ENCODE measurements at regions not wholly inside any gene's neighbourhood (a gene's known extent, or its start where the extent isn't known, plus 50 kb on each side); places are given as distances from the start of the nearest gene placed in this dataset.

GRCh38 chr1:96990136-96990535 lies 268.6 kb downstream of the PTBP2 start:
- H3K9me3 ChIP-seq (ENCODE audit: control insufficient read depth in 5 of 5, low read length in 5 of 5), result no peaks in the 10 kb centered on the region

GRCh38 chr1:96991261-96991660 lies 269.7 kb downstream of the PTBP2 start:
- H3K27ac ChIP-seq (ENCODE audit: low read depth, low read length), result no peak overlapping the region
- H3K27me3 ChIP-seq (ENCODE audit: control insufficient read depth in 5 of 5, insufficient read depth in 4 of 5, low read length in 5 of 5), result no peaks in the 10 kb centered on the region
- no peaks in the 10 kb centered on the region for H3K36me3 ChIP-seq (ENCODE audit: control insufficient read depth in 5 of 5, insufficient read depth in 5 of 5, low read length in 5 of 5)
- H3K4me1 ChIP-seq (ENCODE audit: control insufficient read depth in 5 of 5, insufficient read depth in 5 of 5, low read length in 5 of 5), result no peaks in the 10 kb centered on the region
- no peaks in the 10 kb centered on the region for H3K9me3 ChIP-seq (ENCODE audit: control insufficient read depth in 5 of 5, low read length in 5 of 5)
- no peak overlapping the region for H3K9ac ChIP-seq (ENCODE audit: low read length in 5 of 5)
- H3K4me3 ChIP-seq (ENCODE audit: low read depth in 1 of 5, low read length in 5 of 5), result no peak overlapping the region

More at GRCh38 chr1:96990136-96990535, 268.6 kb downstream of the PTBP2 start:
- Histone ChIP-seq H3K4me1 (ENCODE audit: control insufficient read depth in 5 of 5, insufficient read depth in 5 of 5, low read length in 5 of 5) (no peaks in the 10 kb centered on the region), H3K9ac (ENCODE audit: low read length in 5 of 5) (no peak overlapping the region), H3K27me3 (ENCODE audit: control insufficient read depth in 5 of 5, insufficient read depth in 4 of 5, low read length in 5 of 5) (no peaks in the 10 kb centered on the region), H3K27ac (ENCODE audit: low read depth, low read length) (no peak overlapping the region), H3K36me3 (ENCODE audit: control insufficient read depth in 5 of 5, insufficient read depth in 5 of 5, low read length in 5 of 5) (no peaks in the 10 kb centered on the region), H3K4me3 (ENCODE audit: low read depth in 1 of 5, low read length in 5 of 5) (no peak overlapping the region)

GRCh38 chr1:96992871-96993270 lies 271.3 kb downstream of the PTBP2 start:
- H3K36me3 ChIP-seq (ENCODE audit: control insufficient read depth in 5 of 5, insufficient read depth in 5 of 5, low read length in 5 of 5), result no peaks in the 10 kb centered on the region
- no peaks in the 10 kb centered on the region for H3K4me1 ChIP-seq (ENCODE audit: control insufficient read depth in 5 of 5, insufficient read depth in 5 of 5, low read length in 5 of 5)

GRCh38 chr1:96995351-96995750 lies 273.8 kb downstream of the PTBP2 start:
- H3K9ac ChIP-seq (ENCODE audit: low read length in 5 of 5), result no peak overlapping the region
- H3K4me1 ChIP-seq (ENCODE audit: control insufficient read depth in 5 of 5, insufficient read depth in 5 of 5, low read length in 5 of 5), result no peaks in the 10 kb centered on the region
- no peak overlapping the region for H3K4me3 ChIP-seq (ENCODE audit: low read depth in 1 of 5, low read length in 5 of 5)
- no peaks in the 10 kb centered on the region for H3K27me3 ChIP-seq (ENCODE audit: control insufficient read depth in 5 of 5, insufficient read depth in 4 of 5, low read length in 5 of 5)
- H3K9me3 ChIP-seq (ENCODE audit: control insufficient read depth in 5 of 5, low read length in 5 of 5), result no peaks in the 10 kb centered on the region
- no peak overlapping the region for H3K27ac ChIP-seq (ENCODE audit: low read depth, low read length)
- no peaks in the 10 kb centered on the region for H3K36me3 ChIP-seq (ENCODE audit: control insufficient read depth in 5 of 5, insufficient read depth in 5 of 5, low read length in 5 of 5)

More at GRCh38 chr1:96992871-96993270, 271.3 kb downstream of the PTBP2 start:
- H3K4me3 ChIP-seq (ENCODE audit: low read depth in 1 of 5, low read length in 5 of 5), result no peak overlapping the region
- H3K9me3 ChIP-seq (ENCODE audit: control insufficient read depth in 5 of 5, low read length in 5 of 5), result no peaks in the 10 kb centered on the region
- no peak overlapping the region for H3K9ac ChIP-seq (ENCODE audit: low read length in 5 of 5)
- H3K27ac ChIP-seq (ENCODE audit: low read depth, low read length), result no peak overlapping the region
- H3K27me3 ChIP-seq (ENCODE audit: control insufficient read depth in 5 of 5, insufficient read depth in 4 of 5, low read length in 5 of 5), result no peaks in the 10 kb centered on the region

GRCh38 chr1:96996001-96996400 lies 274.4 kb downstream of the PTBP2 start:
- H3K27me3 ChIP-seq (ENCODE audit: control insufficient read depth in 5 of 5, insufficient read depth in 4 of 5, low read length in 5 of 5), result no peaks in the 10 kb centered on the region
- no peaks in the 10 kb centered on the region for H3K9me3 ChIP-seq (ENCODE audit: control insufficient read depth in 5 of 5, low read length in 5 of 5)
- H3K27ac ChIP-seq (ENCODE audit: low read depth, low read length), result no peak overlapping the region

GRCh38 chr1:96997717-96998116 lies 276.1 kb downstream of the PTBP2 start:
- H3K36me3 ChIP-seq (ENCODE audit: control insufficient read depth in 5 of 5, insufficient read depth in 5 of 5, low read length in 5 of 5), result no peaks in the 10 kb centered on the region
- no peaks in the 10 kb centered on the region for H3K27me3 ChIP-seq (ENCODE audit: control insufficient read depth in 5 of 5, insufficient read depth in 4 of 5, low read length in 5 of 5)
- H3K4me3 ChIP-seq (ENCODE audit: low read depth in 1 of 5, low read length in 5 of 5), result no peak overlapping the region
- no peaks in the 10 kb centered on the region for H3K9me3 ChIP-seq (ENCODE audit: control insufficient read depth in 5 of 5, low read length in 5 of 5)
- H3K4me1 ChIP-seq (ENCODE audit: control insufficient read depth in 5 of 5, insufficient read depth in 5 of 5, low read length in 5 of 5), result no peaks in the 10 kb centered on the region
- H3K27ac ChIP-seq (ENCODE audit: low read depth, low read length), result no peak overlapping the region
- no peak overlapping the region for H3K9ac ChIP-seq (ENCODE audit: low read length in 5 of 5)

More at GRCh38 chr1:96996001-96996400, 274.4 kb downstream of the PTBP2 start:
- Histone ChIP-seq H3K4me3 (ENCODE audit: low read depth in 1 of 5, low read length in 5 of 5) (no peak overlapping the region), H3K4me1 (ENCODE audit: control insufficient read depth in 5 of 5, insufficient read depth in 5 of 5, low read length in 5 of 5) (no peaks in the 10 kb centered on the region), H3K9ac (ENCODE audit: low read length in 5 of 5) (no peak overlapping the region), H3K36me3 (ENCODE audit: control insufficient read depth in 5 of 5, insufficient read depth in 5 of 5, low read length in 5 of 5) (no peaks in the 10 kb centered on the region)

GRCh38 chr1:96998466-96998865 lies 276.9 kb downstream of the PTBP2 start:
- Histone ChIP-seq H3K9me3 (ENCODE audit: control insufficient read depth in 5 of 5, low read length in 5 of 5) (no peaks in the 10 kb centered on the region), H3K36me3 (ENCODE audit: control insufficient read depth in 5 of 5, insufficient read depth in 5 of 5, low read length in 5 of 5) (no peaks in the 10 kb centered on the region), H3K9ac (ENCODE audit: low read length in 5 of 5) (no peak overlapping the region), H3K27me3 (ENCODE audit: control insufficient read depth in 5 of 5, insufficient read depth in 4 of 5, low read length in 5 of 5) (no peaks in the 10 kb centered on the region), H3K27ac (ENCODE audit: low read depth, low read length) (no peak overlapping the region), H3K4me3 (ENCODE audit: low read depth in 1 of 5, low read length in 5 of 5) (no peak overlapping the region), H3K4me1 (ENCODE audit: control insufficient read depth in 5 of 5, insufficient read depth in 5 of 5, low read length in 5 of 5) (no peaks in the 10 kb centered on the region)

- no peak overlapping the region for H3K27ac ChIP-seq (ENCODE audit: low read depth, low read length)
- H3K36me3 ChIP-seq (ENCODE audit: control insufficient read depth in 5 of 5, insufficient read depth in 5 of 5, low read length in 5 of 5), result no peaks in the 10 kb centered on the region
- H3K9ac ChIP-seq (ENCODE audit: low read length in 5 of 5), result no peak overlapping the region
- H3K4me3 ChIP-seq (ENCODE audit: low read depth in 1 of 5, low read length in 5 of 5), result no peak overlapping the region
- H3K27me3 ChIP-seq (ENCODE audit: control insufficient read depth in 5 of 5, insufficient read depth in 4 of 5, low read length in 5 of 5), result no peaks in the 10 kb centered on the region
- no peaks in the 10 kb centered on the region for H3K4me1 ChIP-seq (ENCODE audit: control insufficient read depth in 5 of 5, insufficient read depth in 5 of 5, low read length in 5 of 5)
- H3K9me3 ChIP-seq (ENCODE audit: control insufficient read depth in 5 of 5, low read length in 5 of 5), result no peaks in the 10 kb centered on the region
These were observed 277.6 kb downstream of the PTBP2 start for GRCh38 chr1:96999191-96999590.

GRCh38 chr1:97004054-97004453 lies 282.5 kb downstream of the PTBP2 start:
- no peaks in the 10 kb centered on the region for H3K4me1 ChIP-seq (ENCODE audit: control insufficient read depth in 5 of 5, insufficient read depth in 5 of 5, low read length in 5 of 5)
- H3K9me3 ChIP-seq (ENCODE audit: control insufficient read depth in 5 of 5, low read length in 5 of 5), result no peaks in the 10 kb centered on the region
- H3K9ac ChIP-seq (ENCODE audit: low read length in 5 of 5), result no peak overlapping the region
- no peak overlapping the region for H3K4me3 ChIP-seq (ENCODE audit: low read depth in 1 of 5, low read length in 5 of 5)
- no peaks in the 10 kb centered on the region for H3K27me3 ChIP-seq (ENCODE audit: control insufficient read depth in 5 of 5, insufficient read depth in 4 of 5, low read length in 5 of 5)
- no peak overlapping the region for H3K27ac ChIP-seq (ENCODE audit: low read depth, low read length)
- no peaks in the 10 kb centered on the region for H3K36me3 ChIP-seq (ENCODE audit: control insufficient read depth in 5 of 5, insufficient read depth in 5 of 5, low read length in 5 of 5)

- H3K36me3 ChIP-seq (ENCODE audit: control insufficient read depth in 5 of 5, insufficient read depth in 5 of 5, low read length in 5 of 5), result no peaks in the 10 kb centered on the region
These were observed 283.2 kb downstream of the PTBP2 start for GRCh38 chr1:97004743-97005142.

More at GRCh38 chr1:97004743-97005142, 283.2 kb downstream of the PTBP2 start:
- Histone ChIP-seq H3K9ac (ENCODE audit: low read length in 5 of 5) (no peak overlapping the region), H3K4me3 (ENCODE audit: low read depth in 1 of 5, low read length in 5 of 5) (no peak overlapping the region), H3K9me3 (ENCODE audit: control insufficient read depth in 5 of 5, low read length in 5 of 5) (no peaks in the 10 kb centered on the region), H3K27ac (ENCODE audit: low read depth, low read length) (no peak overlapping the region), H3K4me1 (ENCODE audit: control insufficient read depth in 5 of 5, insufficient read depth in 5 of 5, low read length in 5 of 5) (no peaks in the 10 kb centered on the region), H3K27me3 (ENCODE audit: control insufficient read depth in 5 of 5, insufficient read depth in 4 of 5, low read length in 5 of 5) (no peaks in the 10 kb centered on the region)

All from subcutaneous abdominal adipose tissue (tissue), 5 donors.